Upper lobe of left lung (tissue), 4 donors: ENCODE measurements at regions not wholly inside any gene's neighbourhood (a gene's known extent, or its start where the extent isn't known, plus 50 kb on each side); places are given as distances from the start of the nearest gene placed in this dataset.

Experiments
- CTCF ChIP-seq, 6 experiments: fragments of 450-650 bp in 4 of 6; fragments of 200-600 bp in 2 of 6; sonication (generic) in 2 of 6; IDR thresholded peaks; one replicate each; pipeline ENCODE4 v1.5.1; 2016 to 2019; ENCODE audit warnings: antibody characterized with exemption in 6 of 6
- EP300 ChIP-seq, 4 donors: sonication (generic); formaldehyde crosslinking; IDR thresholded peaks; one replicate each; pipeline ENCODE4 v1.5.1; 2017; ENCODE audit warnings: antibody characterized with exemption in 4 of 4, control low read depth in 2 of 4
- POLR2A ChIP-seq, 4 donors: fragments of 450-650 bp; IDR thresholded peaks; one replicate each; pipeline ENCODE4 v1.5.1; 2016 to 2017; ENCODE audit warnings: antibody characterized with exemption in 4 of 4, mild to moderate bottlenecking in 2 of 4
- POLR2AphosphoS5 ChIP-seq, 2 donors: sonication (generic); formaldehyde crosslinking; IDR thresholded peaks; one replicate each; pipeline ENCODE4 v1.5.1; 2017; ENCODE audit warnings: antibody characterized with exemption in 2 of 2

DNA sequence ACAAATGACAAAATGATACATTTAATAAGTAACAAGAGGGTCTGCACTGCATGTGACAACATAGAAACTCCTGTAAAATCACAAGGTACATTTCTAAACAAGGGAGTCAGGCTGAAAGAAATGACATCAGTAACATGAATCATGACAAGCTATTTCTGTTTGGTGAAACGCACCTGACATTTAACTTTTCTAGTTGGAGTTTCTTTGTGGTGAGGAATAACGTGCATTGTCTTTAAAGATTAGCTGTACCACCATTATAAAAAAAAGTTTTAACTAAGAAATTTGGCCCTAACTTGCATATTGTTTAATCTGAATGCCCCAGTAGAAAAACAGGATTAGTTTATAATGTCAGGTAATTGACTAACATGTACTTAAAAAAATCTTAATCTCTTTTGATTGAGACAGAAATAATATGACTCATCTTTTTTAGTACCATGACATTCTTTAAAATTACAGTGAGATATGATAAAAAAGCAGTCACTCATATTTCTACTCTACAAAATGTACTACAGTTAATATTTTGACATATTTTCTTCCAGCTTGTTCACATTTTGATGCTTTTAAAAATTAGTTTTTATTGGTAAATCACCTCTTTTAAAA, 418.2 kb downstream of the KLF12 start:
- no peak for TF ChIP-seq CTCF (IDR thresholded peaks at IDR 0.05)
- TF ChIP-seq POLR2A (IDR thresholded peaks at IDR 0.05) = no peak
- no peak for TF ChIP-seq POLR2AphosphoS5 (IDR thresholded peaks at IDR 0.05)
- no peak for TF ChIP-seq EP300 (IDR thresholded peaks at IDR 0.05)
